Adrenal gland (tissue), 5 donors: ENCODE measurements at regions not wholly inside any gene's neighbourhood (a gene's known extent, or its start where the extent isn't known, plus 50 kb on each side); places are given as distances from the start of the nearest gene placed in this dataset.

Experiments used
- POLR2A ChIP-seq, 2 donors: fragments of 450-650 bp; IDR thresholded peaks; one replicate each; pipeline ENCODE4 v1.6.1; 2017; ENCODE audit warnings: antibody characterized with exemption in 2 of 2, mild to moderate bottlenecking in 2 of 2, moderate library complexity in 1 of 2
- TF ChIP-seq, protein P1 (sequence below), 6 experiments: fragments of 450-650 bp in 4 of 6; fragments of 200-600 bp in 2 of 6; sonication (generic) in 1 of 6; IDR thresholded peaks; 1 replicate in 5 of 6; 2 replicates in 1 of 6; pipeline versions ENCODE4 v1.5.1 to v1.8.0; 2016 to 2021; ENCODE audit warnings: antibody characterized with exemption in 6 of 6, mild to moderate bottlenecking in 2 of 6, moderate library complexity in 1 of 6
- donor health status: DM: no; HTN: no; CAD: no.

DNA sequence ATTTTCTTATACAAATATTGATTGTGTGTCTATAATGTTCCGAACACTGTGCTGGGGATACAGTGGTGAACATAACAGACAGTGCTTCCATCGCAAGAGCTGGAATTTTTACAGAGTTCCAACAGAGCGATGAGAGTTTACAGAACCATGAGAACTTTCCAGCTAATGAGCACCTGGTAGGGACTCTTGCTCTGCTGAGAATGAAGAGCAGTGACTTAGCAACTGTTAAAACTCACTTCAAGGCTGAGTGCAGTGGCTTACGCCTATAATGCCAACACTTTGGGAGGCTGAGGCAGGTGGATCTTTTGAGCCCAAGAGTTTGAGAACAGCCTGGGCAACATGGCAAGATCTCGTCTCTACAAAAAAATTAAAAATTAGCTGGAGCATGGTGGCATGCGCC lies 113.8 kb upstream of the DIO2 start:
- TF ChIP-seq POLR2A (IDR thresholded peaks at IDR 0.05) = no peak
- TF ChIP-seq, protein P1, sequence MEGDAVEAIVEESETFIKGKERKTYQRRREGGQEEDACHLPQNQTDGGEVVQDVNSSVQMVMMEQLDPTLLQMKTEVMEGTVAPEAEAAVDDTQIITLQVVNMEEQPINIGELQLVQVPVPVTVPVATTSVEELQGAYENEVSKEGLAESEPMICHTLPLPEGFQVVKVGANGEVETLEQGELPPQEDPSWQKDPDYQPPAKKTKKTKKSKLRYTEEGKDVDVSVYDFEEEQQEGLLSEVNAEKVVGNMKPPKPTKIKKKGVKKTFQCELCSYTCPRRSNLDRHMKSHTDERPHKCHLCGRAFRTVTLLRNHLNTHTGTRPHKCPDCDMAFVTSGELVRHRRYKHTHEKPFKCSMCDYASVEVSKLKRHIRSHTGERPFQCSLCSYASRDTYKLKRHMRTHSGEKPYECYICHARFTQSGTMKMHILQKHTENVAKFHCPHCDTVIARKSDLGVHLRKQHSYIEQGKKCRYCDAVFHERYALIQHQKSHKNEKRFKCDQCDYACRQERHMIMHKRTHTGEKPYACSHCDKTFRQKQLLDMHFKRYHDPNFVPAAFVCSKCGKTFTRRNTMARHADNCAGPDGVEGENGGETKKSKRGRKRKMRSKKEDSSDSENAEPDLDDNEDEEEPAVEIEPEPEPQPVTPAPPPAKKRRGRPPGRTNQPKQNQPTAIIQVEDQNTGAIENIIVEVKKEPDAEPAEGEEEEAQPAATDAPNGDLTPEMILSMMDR (IDR thresholded peaks at IDR 0.05) = no peak
